Activated CD4-positive, alpha-beta T cell treated with anti-CD3 and anti-CD28 coated beads, Interleukin-2, Interleukin-6, amounts not matched to agents 100 ng/mL and 50 ng/mL, durations not matched to agents 16 hours and 8 hours (primary cell): ENCODE measurements at regions not wholly inside any gene's neighbourhood (a gene's known extent, or its start where the extent isn't known, plus 50 kb on each side); places are given as distances from the start of the nearest gene placed in this dataset.
A peak's percentile ranks its signal among the peaks of the same experiment; 100 is the strongest.

ENCODE experiments used
- DNase-seq: peaks from one replicate; pipeline ENCODE4 v3.0.0-alpha.2; 2020

GRCh38 chr2:160973991-160974390 is 186.2 kb upstream of the TANK start:
- no peak for DNase-seq

DNA sequence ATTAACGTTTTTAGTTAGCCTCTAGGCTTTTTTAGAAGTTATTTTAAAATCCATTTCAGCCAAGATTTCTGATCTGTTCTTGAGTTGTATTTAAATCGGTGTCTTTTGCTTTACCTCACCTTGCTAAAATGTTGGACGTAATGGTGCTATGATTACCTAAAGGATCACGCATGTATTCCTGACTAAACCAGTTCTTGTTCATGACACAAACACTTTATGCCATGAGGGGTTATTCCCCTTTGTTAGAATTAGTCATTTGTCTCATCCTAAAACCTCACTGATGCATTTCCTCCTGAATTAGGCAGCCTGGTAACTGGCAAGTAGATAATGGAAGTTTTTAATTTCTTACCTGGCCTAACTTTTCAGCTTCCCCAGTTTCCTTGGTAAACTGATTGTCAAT is 185.4 kb upstream of the TANK start:
- DNase-seq: no peak

DNA sequence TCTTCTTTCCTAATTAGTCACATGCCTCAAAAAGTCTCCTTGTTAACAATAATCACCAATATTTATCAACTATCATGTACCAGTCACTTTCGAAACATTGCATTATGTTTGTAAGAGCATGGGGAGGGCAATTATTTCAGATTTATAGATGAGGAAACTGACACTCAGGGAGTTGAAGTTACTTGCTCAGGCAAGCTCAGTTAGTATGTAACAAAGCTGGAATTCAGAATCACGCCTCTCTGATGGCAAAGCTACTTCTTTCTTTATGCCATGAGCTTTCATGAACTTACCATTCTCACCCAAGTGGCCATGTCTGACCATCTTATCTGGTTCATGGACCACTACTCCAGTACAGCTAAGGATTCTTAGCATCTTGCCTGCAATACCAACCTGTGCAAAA is 183.4 kb upstream of the TANK start:
- no peak for DNase-seq

GRCh38 chr2:160977376-160977775 is 182.9 kb upstream of the TANK start:
- no peak for DNase-seq

- DNase-seq: no peak
Observed at GRCh38 chr2:160977854-160978253, 182.4 kb upstream of the TANK start.

DNA sequence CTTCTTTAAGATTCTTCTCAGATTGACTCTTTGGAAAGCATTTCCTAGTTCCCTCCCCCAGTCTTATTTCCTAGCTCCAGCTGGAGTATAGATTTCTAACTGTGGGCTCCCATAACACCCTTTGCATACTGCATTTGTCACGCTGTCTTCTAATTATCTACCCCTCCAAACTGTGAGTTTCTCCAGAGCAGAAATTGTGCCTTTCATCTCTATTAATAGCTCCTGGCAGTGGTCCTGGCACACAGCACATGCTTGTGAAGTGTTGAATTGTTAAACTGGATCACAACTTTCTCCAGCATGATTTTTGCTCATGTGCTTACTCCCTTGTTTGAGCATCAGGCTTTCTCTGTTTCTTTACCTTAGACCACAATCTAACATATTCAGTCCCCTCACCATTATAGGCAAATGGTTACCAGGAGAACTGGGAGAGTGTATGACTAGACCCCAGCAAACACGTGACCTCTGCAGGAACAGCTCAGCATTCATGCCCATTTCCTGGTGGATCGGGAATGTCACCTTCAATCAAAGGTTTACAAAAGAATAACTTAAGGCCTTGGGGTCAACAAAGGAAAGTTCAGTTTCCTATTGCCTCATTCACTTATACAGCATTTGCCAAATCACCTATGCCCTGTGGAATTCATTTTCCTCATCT is 175.7 kb upstream of the TANK start:
- no peak for DNase-seq

DNA sequence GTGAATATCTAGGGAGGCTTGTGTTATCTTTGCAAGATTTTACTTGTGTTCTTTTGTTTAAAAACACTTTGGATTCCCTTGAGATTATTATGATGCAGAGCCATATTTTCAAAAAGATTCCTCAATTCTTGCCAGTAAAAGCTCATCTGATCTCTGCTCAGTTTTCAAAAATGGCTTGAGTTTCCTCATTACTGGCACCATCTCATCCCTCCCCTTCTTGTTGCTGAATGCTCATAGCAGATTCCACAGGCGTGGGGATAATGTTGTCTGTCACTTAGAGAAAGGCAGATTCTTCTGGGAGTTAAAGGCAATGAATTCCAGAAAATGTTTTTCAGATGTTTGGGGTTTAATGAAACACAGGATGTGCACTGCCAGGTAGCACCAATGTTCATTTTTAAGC is 170.4 kb upstream of the TANK start:
- DNase-seq: no peak

GRCh38 chr2:160993654-160994061 is 166.6 kb upstream of the TANK start:
- no peak for DNase-seq

GRCh38 chr2:160994141-160995002 is 165.9 kb upstream of the TANK start:
- peak; percentile 87 for DNase-seq

GRCh38 chr2:160996584-160996983 is 163.6 kb upstream of the TANK start:
- DNase-seq: no peak

GRCh38 chr2:161004379-161004778 is 155.8 kb upstream of the TANK start:
- peak; percentile 5 for DNase-seq

DNA sequence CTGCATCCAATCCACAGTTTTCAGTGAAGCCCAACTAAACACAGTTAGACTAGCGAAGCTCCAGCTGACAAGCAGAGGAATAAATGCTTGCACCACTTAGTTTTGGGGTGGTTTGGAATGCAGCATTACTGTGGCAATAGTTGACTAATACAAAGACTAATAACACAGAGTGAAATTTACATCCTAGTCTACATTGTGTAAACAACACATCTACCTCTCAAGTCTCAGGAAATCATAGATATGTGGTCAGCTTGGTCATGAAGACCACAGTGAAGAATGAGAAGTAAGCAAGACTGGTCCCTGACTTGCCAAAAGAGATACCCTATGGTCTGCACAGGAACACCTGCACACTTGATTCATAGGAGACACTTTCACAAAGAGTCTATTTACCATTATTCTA is 155.1 kb upstream of the TANK start:
- no peak for DNase-seq

DNA sequence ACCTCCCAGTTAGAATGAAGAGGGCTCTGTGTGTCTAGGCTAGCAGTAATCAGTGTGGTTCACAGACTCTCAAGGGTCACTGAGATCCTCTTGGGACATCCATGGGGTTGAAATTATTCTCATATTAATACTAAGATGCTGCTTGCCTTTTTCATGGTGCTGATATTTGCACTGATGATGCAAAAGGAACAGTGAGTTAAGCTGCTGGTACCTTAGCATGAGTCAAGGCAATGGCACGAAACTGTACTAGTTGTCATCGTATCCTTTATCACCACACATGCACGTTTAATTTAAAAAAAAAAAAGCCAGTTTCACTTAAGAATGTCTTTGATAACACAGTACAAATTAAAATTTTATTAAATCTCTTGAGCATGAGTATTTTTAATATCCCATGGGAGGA is 151.9 kb upstream of the TANK start:
- DNase-seq: no peak

- no peak for DNase-seq
Observed at GRCh38 chr2:161010503-161011015, 149.7 kb upstream of the TANK start.

DNA sequence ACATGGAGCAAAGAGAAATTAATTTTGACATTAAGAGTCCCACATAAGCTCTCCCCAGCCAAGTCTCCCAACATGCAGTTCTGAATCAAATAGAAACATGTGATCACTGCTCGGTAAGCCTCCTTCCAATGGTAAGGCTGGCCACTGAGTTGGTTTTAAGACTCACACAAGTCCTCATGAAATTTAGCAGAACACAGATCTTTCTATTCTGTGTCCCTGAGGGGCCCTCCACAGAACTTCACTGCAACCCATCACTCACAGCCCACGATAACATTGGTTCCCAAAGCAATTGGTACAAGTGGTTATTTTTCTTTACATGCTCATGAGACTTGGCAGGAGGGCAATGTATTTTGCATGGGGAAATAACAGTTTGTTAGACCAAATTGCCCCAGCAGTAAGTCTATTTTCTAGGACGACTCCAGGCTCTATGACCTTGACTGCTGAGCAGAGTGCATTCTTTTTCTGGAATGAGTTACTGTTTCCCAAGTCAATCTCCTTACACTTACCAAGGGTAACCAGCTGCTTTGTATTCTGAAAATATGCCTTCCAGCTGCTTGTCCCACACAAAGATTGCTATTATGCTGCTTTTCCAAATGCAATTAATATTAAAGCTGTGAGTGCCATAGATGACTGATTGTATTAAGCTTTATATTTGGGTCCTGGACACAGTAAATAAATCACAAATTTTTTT is 142.3 kb upstream of the TANK start:
- DNase-seq: no peak

- DNase-seq: no peak
Observed at GRCh38 chr2:161019311-161019710, 140.9 kb upstream of the TANK start.

- no peak for DNase-seq
Observed at GRCh38 chr2:161020437-161020836, 139.8 kb upstream of the TANK start.

- peak; percentile 6 for DNase-seq
Observed at GRCh38 chr2:161028581-161028980, 131.6 kb upstream of the TANK start.

DNA sequence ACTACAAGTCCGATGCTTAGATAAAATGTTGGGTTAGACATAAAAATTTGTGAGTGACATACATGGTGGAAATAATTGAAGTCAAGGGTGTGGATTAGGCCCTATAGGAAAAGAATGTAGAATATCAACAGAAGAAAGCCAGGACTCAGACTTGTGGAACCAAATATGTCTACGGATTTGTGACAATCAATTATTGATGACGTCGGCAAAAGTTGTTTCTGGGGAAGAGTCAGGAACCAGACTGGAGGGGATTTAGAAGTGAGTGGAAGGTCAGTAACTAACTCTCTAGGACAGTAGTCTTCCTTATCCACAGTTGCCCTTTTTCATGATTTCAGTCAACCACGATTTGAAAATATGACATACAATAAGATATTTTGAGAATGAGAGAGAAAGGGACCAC is 130.9 kb upstream of the TANK start:
- DNase-seq: no peak

GRCh38 chr2:161030260-161031063 is 129.8 kb upstream of the TANK start:
- DNase-seq: no peak

DNA sequence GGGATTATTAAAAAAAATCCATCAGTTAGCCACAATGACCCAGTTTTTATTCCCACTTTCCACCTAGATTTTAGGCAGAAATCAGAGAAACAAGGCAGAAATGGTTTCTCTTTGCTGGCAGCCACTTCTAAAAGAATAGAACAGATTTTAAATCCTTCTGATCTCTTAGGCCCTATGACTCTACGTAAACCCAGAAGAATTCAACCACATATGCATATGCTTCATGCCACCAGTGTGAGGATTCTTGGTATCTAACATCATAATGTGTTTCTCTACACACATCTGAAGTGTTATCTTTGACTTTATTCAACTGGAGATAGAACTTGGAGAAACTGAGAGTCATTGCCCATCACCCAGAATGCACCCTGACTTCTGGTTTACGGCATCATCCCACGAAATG is 128.7 kb upstream of the TANK start:
- no peak for DNase-seq

GRCh38 chr2:161032635-161033034 is 127.6 kb upstream of the TANK start:
- DNase-seq: no peak
